A549 (cell line): ENCODE measurements at regions not wholly inside any gene's neighbourhood (a gene's known extent, or its start where the extent isn't known, plus 50 kb on each side); places are given as distances from the start of the nearest gene placed in this dataset.

Source experiments
- EP300 ChIP-seq, 2 experiments: fragments of >200 bp; sonication (Bioruptor Twin); formaldehyde crosslinking; IDR thresholded peaks; 2 replicates in 1 of 2; 3 replicates in 1 of 2; pipeline ENCODE4 v1.6.1; 2016 to 2017
- HDAC2 ChIP-seq: fragments of 200-600 bp; sonication (generic); IDR thresholded peaks from 2 replicates; pipeline ENCODE4 v1.6.1; 2016
- JUNB ChIP-seq: fragments of >200 bp; sonication (Bioruptor Twin); formaldehyde crosslinking; IDR thresholded peaks from 2 replicates; pipeline ENCODE4 v1.6.1; 2016
- MYC ChIP-seq: IDR thresholded peaks from 2 replicates; pipeline ENCODE4 v1.6.1; 2012; ENCODE audit warnings: mild to moderate bottlenecking, inconsistent platforms, low read length, improper control_type of control experiment, borderline replicate concordance
- NFE2L2 ChIP-seq: fragments of 150-350 bp; conservative IDR thresholded peaks from 2 replicates; pipeline ENCODE4 v1.6.1; 2014; ENCODE audit warnings: low read length
- NPAS2 ChIP-seq: fragments of 250-450 bp; sonication (Bioruptor Pico); IDR thresholded peaks from 2 replicates; pipeline ENCODE4 v1.8.0; 2022; ENCODE audit warnings: mild to moderate bottlenecking, moderate library complexity, borderline replicate concordance
- PBX3 ChIP-seq: IDR thresholded peaks from 2 replicates; pipeline ENCODE4 v1.6.1; 2012
- SREBF2 ChIP-seq: fragments of 450-650 bp; IDR thresholded peaks from 2 replicates; pipeline ENCODE4 v1.6.1; 2014; ENCODE audit warnings: mild to moderate bottlenecking, moderate library complexity
- TP53 ChIP-seq: fragments of 250-450 bp; sonication (Bioruptor Pico); IDR thresholded peaks from 2 replicates; pipeline ENCODE4 v1.5.0; 2021; ENCODE audit warnings: mild to moderate bottlenecking, moderate library complexity
- TF ChIP-seq, protein P1 (sequence below): fragments of >200 bp; sonication (Bioruptor Twin); formaldehyde crosslinking; IDR thresholded peaks from 3 replicates; pipeline ENCODE4 v1.5.1; 2016

- TF ChIP-seq, protein P1, sequence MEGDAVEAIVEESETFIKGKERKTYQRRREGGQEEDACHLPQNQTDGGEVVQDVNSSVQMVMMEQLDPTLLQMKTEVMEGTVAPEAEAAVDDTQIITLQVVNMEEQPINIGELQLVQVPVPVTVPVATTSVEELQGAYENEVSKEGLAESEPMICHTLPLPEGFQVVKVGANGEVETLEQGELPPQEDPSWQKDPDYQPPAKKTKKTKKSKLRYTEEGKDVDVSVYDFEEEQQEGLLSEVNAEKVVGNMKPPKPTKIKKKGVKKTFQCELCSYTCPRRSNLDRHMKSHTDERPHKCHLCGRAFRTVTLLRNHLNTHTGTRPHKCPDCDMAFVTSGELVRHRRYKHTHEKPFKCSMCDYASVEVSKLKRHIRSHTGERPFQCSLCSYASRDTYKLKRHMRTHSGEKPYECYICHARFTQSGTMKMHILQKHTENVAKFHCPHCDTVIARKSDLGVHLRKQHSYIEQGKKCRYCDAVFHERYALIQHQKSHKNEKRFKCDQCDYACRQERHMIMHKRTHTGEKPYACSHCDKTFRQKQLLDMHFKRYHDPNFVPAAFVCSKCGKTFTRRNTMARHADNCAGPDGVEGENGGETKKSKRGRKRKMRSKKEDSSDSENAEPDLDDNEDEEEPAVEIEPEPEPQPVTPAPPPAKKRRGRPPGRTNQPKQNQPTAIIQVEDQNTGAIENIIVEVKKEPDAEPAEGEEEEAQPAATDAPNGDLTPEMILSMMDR: no peak
- TF ChIP-seq TP53 (no peak), NPAS2 (CRISPR knock-in tag) (no peak), PBX3 (no peak), MYC (no peak), HDAC2 (no peak), NFE2L2 (no peak), JUNB (no peak), SREBF2 (no peak), EP300 (IDR thresholded peaks at IDR 0.05) (no peak)
These were observed 1073.7 kb downstream of the BRD1 start for GRCh38 chr22:48753752-48754517.
